ENCODE measurements at regions not wholly inside any gene's neighbourhood (a gene's known extent, or its start where the extent isn't known, plus 50 kb on each side); places are given as distances from the start of the nearest gene placed in this dataset.

GRCh38 chr16:7979448-7980132 is 610.7 kb downstream of the TMEM114 start:
- no peak overlapping the region for H3K4me3 Mint-ChIP-seq
- no peak overlapping the region for H3K27ac Mint-ChIP-seq
- H3K4me1 Mint-ChIP-seq (ENCODE audit: low read depth in 2 of 2): no peaks in the 10 kb centered on the region
- no peak for ATAC-seq (replicated peaks)
- H3K36me3 Mint-ChIP-seq (ENCODE audit: insufficient read depth): no peaks in the 10 kb centered on the region
- no peak for DNase-seq
- H3K9me3 Mint-ChIP-seq: peaks cover 10 to 15% of the 10 kb centered on the region in 2 donors
- H3K27me3 Mint-ChIP-seq: no peaks in the 10 kb centered on the region

- H3K36me3 Mint-ChIP-seq (ENCODE audit: insufficient read depth): no peaks in the 10 kb centered on the region
- ATAC-seq (replicated peaks) (no peak), DNase-seq (no peak)
- H3K4me3 Mint-ChIP-seq: no peak overlapping the region
- H3K27me3 Mint-ChIP-seq: no peaks in the 10 kb centered on the region
- no peak overlapping the region for H3K27ac Mint-ChIP-seq
- H3K4me1 Mint-ChIP-seq (ENCODE audit: low read depth in 2 of 2): no peaks in the 10 kb centered on the region
- H3K9me3 Mint-ChIP-seq: peaks cover 9 to 15% of the 10 kb centered on the region in 2 donors
These were observed 613.7 kb downstream of the TMEM114 start for GRCh38 chr16:7976563-7976962.

DNA sequence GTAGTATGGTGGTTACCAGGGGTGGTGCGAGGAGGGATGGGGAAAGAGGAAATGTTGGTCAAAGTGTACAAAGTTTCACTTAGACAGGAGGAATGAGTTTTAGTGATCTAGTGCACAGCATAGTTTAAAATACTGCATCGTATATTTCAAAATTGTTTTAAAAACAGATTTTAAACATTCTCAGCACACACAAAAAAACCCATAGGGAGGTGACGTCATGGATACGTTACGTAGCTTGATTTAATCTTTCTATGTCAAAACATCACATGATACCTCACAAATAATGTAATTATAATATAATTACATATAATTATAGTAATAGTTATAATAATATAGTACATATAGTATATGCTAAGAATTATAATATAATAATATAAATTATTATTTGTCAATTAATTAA is 614.2 kb downstream of the TMEM114 start:
- no peak for ATAC-seq (replicated peaks)
- peaks cover 9 to 15% of the 10 kb centered on the region in 2 donors for H3K9me3 Mint-ChIP-seq
- no peaks in the 10 kb centered on the region for H3K4me1 Mint-ChIP-seq (ENCODE audit: low read depth in 2 of 2)
- H3K27me3 Mint-ChIP-seq: no peaks in the 10 kb centered on the region
- DNase-seq: no peak
- H3K36me3 Mint-ChIP-seq (ENCODE audit: insufficient read depth): no peaks in the 10 kb centered on the region
- H3K27ac Mint-ChIP-seq: no peak overlapping the region
- no peak overlapping the region for H3K4me3 Mint-ChIP-seq

DNA sequence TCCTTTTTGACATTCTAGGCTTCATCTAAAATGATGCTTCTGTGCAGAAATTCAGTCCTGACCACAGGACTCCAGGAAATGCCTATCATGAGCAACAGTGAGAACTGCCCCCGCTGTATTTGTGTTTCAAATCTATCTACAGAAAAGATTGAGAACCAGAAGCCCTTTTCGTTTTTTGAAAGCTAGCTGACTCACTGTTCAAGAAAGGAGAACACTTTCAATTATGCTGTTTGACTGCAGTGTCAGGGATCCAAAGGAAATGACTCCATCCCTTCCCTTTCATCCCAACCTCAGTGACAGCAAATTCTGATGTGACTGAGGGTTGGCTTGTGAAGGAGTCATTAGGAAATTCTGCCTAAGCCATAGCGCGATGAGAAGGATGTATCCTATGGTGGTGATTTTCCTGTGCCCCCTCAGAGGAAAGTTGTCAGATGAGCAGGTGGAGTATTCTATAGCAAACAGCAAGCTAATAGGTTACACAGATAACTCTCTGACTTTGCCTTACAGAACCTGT is 622.3 kb downstream of the TMEM114 start:
- no peaks in the 10 kb centered on the region for H3K27me3 Mint-ChIP-seq
- H3K4me3 Mint-ChIP-seq: no peak overlapping the region
- ATAC-seq (replicated peaks) (no peak), DNase-seq (no peak)
- H3K36me3 Mint-ChIP-seq (ENCODE audit: insufficient read depth): no peaks in the 10 kb centered on the region
- no peak overlapping the region for H3K27ac Mint-ChIP-seq
- H3K9me3 Mint-ChIP-seq: peaks cover 5 to 16% of the 10 kb centered on the region in 2 donors
- H3K4me1 Mint-ChIP-seq (ENCODE audit: low read depth in 2 of 2): no peaks in the 10 kb centered on the region

- no peak for DNase-seq
- ATAC-seq (replicated peaks): no peak
- Mint-ChIP-seq H3K4me1 (ENCODE audit: low read depth in 2 of 2) (no peaks in the 10 kb centered on the region), H3K27ac (no peak overlapping the region), H3K36me3 (ENCODE audit: insufficient read depth) (no peaks in the 10 kb centered on the region), H3K9me3 (peaks cover 8 to 16% of the 10 kb centered on the region in 2 donors), H3K27me3 (no peaks in the 10 kb centered on the region), H3K4me3 (no peak overlapping the region)
These were observed 625.6 kb downstream of the TMEM114 start for GRCh38 chr16:7964744-7965143.

DNA sequence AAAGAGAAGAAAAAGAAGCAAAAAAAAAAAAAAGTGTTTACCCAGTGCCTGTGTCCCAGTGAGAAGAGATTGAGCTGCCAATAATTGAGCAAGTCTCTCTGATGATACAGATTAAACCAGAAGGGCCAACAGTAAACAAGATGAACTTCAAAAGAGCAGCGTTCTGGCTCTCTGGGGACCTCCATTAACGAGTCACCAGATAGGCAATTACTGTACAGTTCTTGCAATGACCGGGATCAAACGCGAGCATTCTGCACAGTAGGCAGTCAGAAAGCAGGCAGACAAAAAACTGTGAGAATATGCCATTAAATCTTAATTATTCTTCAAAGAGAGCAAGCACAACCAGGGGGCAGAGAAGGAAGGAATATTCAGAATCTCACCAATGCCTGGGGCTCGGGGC is 626.1 kb downstream of the TMEM114 start:
- Mint-ChIP-seq H3K27ac (no peak overlapping the region), H3K4me1 (ENCODE audit: low read depth in 2 of 2) (no peaks in the 10 kb centered on the region), H3K4me3 (no peak overlapping the region), H3K36me3 (ENCODE audit: insufficient read depth) (no peaks in the 10 kb centered on the region), H3K9me3 (peaks cover 9 to 13% of the 10 kb centered on the region in 2 donors), H3K27me3 (no peaks in the 10 kb centered on the region)
- DNase-seq (no peak), ATAC-seq (replicated peaks) (no peak)

- Mint-ChIP-seq H3K27me3 (no peaks in the 10 kb centered on the region), H3K27ac (no peak overlapping the region), H3K4me1 (ENCODE audit: low read depth in 2 of 2) (no peaks in the 10 kb centered on the region), H3K36me3 (ENCODE audit: insufficient read depth) (no peaks in the 10 kb centered on the region), H3K4me3 (no peak overlapping the region), H3K9me3 (peaks cover 15 to 20% of the 10 kb centered on the region in 2 donors)
- ATAC-seq (replicated peaks) (no peak), DNase-seq (no peak)
These were observed 628.0 kb downstream of the TMEM114 start for GRCh38 chr16:7962091-7962879.

DNA sequence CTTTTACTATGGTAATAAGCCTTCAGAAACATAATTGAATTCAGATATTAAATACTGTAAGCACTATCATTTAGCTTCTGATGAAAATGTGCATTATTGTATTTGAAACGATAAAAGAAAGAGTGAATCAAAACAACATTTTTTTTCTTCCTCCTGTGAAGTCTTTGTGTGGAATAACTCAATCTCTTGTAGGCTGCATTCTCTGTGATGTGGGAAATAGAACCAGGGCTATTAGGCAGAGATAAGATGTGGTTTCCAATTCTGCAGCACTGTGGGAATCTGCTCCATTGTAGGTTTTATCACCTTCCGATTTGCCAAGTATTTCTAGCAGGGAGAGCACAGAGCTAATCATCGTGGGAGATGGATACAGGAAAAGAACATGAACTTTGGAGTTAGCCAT is 624.5 kb downstream of the RBFOX1 start:
- no peaks in the 10 kb centered on the region for H3K36me3 Mint-ChIP-seq (ENCODE audit: insufficient read depth)
- H3K9me3 Mint-ChIP-seq: peaks cover 22 to 24% of the 10 kb centered on the region in 2 donors
- H3K4me3 Mint-ChIP-seq: no peak overlapping the region
- H3K27me3 Mint-ChIP-seq: no peaks in the 10 kb centered on the region
- H3K27ac Mint-ChIP-seq: no peak overlapping the region
- peaks cover 0 to 1% of the 10 kb centered on the region in 2 donors for H3K4me1 Mint-ChIP-seq (ENCODE audit: low read depth in 2 of 2)
- ATAC-seq (replicated peaks) (no peak), DNase-seq (no peak)

DNA sequence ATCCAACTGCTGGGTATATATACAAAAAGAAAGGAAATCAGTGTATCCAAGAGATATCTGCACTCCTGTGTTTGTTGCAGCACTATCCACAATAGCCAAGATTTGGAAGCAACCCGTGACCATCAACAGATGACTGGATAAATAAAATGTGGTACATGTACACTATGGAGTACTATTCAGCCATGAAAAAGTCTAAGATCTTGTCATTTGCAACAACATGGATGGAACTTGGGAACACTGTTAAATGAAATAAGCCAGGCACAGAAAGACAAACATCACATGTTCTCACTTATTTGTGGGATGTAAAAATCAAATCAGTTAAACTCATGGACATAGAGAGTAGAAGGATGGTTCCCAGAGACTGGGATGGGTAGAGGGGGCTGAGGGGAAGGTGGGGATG is 620.7 kb downstream of the RBFOX1 start:
- DNase-seq (no peak), ATAC-seq (replicated peaks) (no peak)
- H3K27ac Mint-ChIP-seq: no peak overlapping the region
- no peaks in the 10 kb centered on the region for H3K36me3 Mint-ChIP-seq (ENCODE audit: insufficient read depth)
- H3K9me3 Mint-ChIP-seq: peaks cover 14 to 16% of the 10 kb centered on the region in 2 donors
- no peak overlapping the region for H3K4me3 Mint-ChIP-seq
- H3K4me1 Mint-ChIP-seq (ENCODE audit: low read depth in 2 of 2): peaks cover 0 to 1% of the 10 kb centered on the region in 2 donors
- H3K27me3 Mint-ChIP-seq: no peaks in the 10 kb centered on the region

- no peak overlapping the region for H3K4me3 Mint-ChIP-seq
- H3K27ac Mint-ChIP-seq: no peak overlapping the region
- no peaks in the 10 kb centered on the region for H3K36me3 Mint-ChIP-seq (ENCODE audit: insufficient read depth)
- DNase-seq (no peak), ATAC-seq (replicated peaks) (no peak)
- peaks cover 10 to 17% of the 10 kb centered on the region in 2 donors for H3K9me3 Mint-ChIP-seq
- no peaks in the 10 kb centered on the region for H3K27me3 Mint-ChIP-seq
- H3K4me1 Mint-ChIP-seq (ENCODE audit: low read depth in 2 of 2): no peaks in the 10 kb centered on the region
These were observed 613.5 kb downstream of the RBFOX1 start for GRCh38 chr16:7946142-7946541.

- no peak for ATAC-seq (replicated peaks)
- no peaks in the 10 kb centered on the region for H3K4me1 Mint-ChIP-seq (ENCODE audit: low read depth in 2 of 2)
These were observed 605.5 kb downstream of the RBFOX1 start for GRCh38 chr16:7938175-7938574.

DNA sequence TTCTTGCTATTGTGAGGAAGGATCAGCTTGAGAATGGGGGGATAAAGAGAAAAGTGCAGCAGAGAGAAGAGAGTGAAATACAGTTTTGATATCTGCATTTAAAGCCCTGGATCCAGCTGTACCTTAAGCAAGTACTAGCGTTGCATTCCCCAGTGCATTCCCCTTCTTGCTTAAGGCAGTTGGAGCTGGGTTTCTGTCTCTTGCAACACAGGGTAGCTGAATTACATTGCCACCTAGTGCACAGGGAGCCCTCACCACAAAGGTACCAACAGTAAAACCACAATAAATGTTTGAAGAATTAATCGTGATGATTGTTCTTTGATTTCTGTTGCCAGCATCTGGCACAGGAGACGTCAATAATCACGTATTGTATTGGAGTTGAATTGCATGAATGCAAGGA is 588.7 kb downstream of the RBFOX1 start:
- Mint-ChIP-seq H3K27ac (no peak overlapping the region), H3K36me3 (ENCODE audit: insufficient read depth) (peaks cover 3% of the 10 kb centered on the region), H3K4me3 (no peak overlapping the region), H3K4me1 (ENCODE audit: low read depth in 2 of 2) (no peaks in the 10 kb centered on the region), H3K27me3 (no peaks in the 10 kb centered on the region), H3K9me3 (peaks cover 8% of the 10 kb centered on the region in 2 donors)
- ATAC-seq (replicated peaks) (no peak), DNase-seq (no peak)

More at GRCh38 chr16:7938175-7938574, 605.5 kb downstream of the RBFOX1 start:
- no peak for DNase-seq
- H3K27ac Mint-ChIP-seq: no peak overlapping the region
- H3K36me3 Mint-ChIP-seq (ENCODE audit: insufficient read depth): peaks cover 3% of the 10 kb centered on the region
- H3K4me3 Mint-ChIP-seq: no peak overlapping the region
- H3K9me3 Mint-ChIP-seq: peaks cover 9 to 17% of the 10 kb centered on the region in 2 donors
- H3K27me3 Mint-ChIP-seq: no peaks in the 10 kb centered on the region

GRCh38 chr16:7919782-7920181 is 587.1 kb downstream of the RBFOX1 start:
- peaks cover 8 to 12% of the 10 kb centered on the region in 2 donors for H3K9me3 Mint-ChIP-seq
- H3K27me3 Mint-ChIP-seq: no peaks in the 10 kb centered on the region
- no peaks in the 10 kb centered on the region for H3K4me1 Mint-ChIP-seq (ENCODE audit: low read depth in 2 of 2)
- no peak overlapping the region for H3K4me3 Mint-ChIP-seq
- H3K36me3 Mint-ChIP-seq (ENCODE audit: insufficient read depth): peaks cover 3% of the 10 kb centered on the region
- no peak for DNase-seq
- ATAC-seq (replicated peaks): no peak
- H3K27ac Mint-ChIP-seq: no peak overlapping the region

GRCh38 chr16:7914748-7915147 is 582.1 kb downstream of the RBFOX1 start:
- H3K36me3 Mint-ChIP-seq (ENCODE audit: insufficient read depth): no peaks in the 10 kb centered on the region
- no peak for DNase-seq
- no peak for ATAC-seq (replicated peaks)
- no peak overlapping the region for H3K27ac Mint-ChIP-seq
- H3K4me3 Mint-ChIP-seq: no peak overlapping the region
- H3K27me3 Mint-ChIP-seq: no peaks in the 10 kb centered on the region
- H3K9me3 Mint-ChIP-seq: peaks cover 13 to 15% of the 10 kb centered on the region in 2 donors
- no peaks in the 10 kb centered on the region for H3K4me1 Mint-ChIP-seq (ENCODE audit: low read depth in 2 of 2)

Data from effector memory CD8-positive, alpha-beta T cell (primary cell).